ENCODE measurements at regions not wholly inside any gene's neighbourhood (a gene's known extent, or its start where the extent isn't known, plus 50 kb on each side); places are given as distances from the start of the nearest gene placed in this dataset.
"Not testable (repeated sequence)": the region's sequence is repeated elsewhere in the genome, so short reads cannot be mapped to it uniquely, and the experiment has no call there.

GRCh38 chr1:189139748-189140147 is 1337.9 kb downstream of the BRINP3 start:
- DNase-seq (ENCODE audit: missing footprints); ATAC-seq; intact Hi-C loops (cut with DNase I): not testable (repeated sequence)

DNA sequence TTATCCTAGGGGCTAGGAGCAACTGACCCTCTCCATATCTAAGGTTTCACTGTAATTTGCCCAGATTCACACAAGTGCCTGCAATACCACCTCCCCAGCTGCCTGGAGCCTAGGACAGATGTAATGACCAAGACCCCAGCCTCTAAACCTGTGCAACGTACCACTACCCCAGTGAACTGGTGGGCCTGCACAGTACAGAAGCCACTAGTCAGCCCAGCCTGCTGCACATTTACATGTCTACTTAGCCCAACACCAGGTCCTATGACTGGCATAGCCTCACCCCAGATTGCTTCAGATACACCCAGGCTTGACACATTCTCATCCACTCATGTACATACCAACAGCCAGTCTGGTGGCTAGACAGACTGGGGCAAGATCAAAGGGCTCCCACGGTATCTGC is 1336.6 kb downstream of the BRINP3 start:
- DNase-seq (ENCODE audit: missing footprints) (no peak), ATAC-seq (no peak)
- intact Hi-C loops (cut with DNase I): no loop called here

DNA sequence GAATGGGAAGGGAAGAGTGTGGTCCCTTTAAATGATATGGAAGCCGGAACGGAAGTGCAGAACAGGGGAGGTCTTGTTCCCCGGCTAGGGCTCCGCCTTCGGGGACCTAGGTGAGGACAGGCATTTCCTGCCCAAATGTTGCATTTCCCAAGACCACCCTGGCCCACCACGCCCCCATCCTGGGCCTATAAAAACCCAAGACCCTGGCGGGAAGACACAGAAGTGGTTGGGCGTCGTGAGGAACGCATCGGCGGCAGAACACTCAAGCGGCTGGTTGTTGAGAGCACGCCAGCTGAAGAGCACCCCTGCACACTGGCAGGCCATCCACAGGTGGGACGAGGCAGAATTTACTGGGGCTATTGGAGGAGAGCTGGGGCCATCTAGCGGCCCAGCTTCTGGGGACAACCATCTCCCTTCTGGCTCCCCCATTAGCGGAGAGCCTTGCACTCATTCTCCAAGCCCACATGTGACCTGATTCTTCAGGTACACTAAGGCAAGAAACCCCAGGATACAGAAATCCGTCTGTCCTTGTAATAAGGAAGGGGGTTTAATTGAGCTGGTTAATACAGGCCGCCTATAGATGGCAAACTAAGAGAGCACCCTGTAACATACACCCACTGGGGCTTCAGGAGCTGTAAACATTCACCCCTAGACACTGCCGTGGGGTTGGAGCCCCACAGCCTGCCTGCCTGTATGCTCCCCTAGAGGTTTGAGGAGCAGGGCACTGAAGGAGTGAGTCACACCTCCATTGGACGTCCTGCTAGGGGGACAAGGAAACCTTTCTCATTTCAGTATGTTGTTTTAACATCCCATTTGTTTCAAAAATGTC is 1327.9 kb downstream of the BRINP3 start:
- DNase-seq (ENCODE audit: missing footprints) (no peak), ATAC-seq (no peak)
- intact Hi-C loops (cut with DNase I): no loop called here

DNA sequence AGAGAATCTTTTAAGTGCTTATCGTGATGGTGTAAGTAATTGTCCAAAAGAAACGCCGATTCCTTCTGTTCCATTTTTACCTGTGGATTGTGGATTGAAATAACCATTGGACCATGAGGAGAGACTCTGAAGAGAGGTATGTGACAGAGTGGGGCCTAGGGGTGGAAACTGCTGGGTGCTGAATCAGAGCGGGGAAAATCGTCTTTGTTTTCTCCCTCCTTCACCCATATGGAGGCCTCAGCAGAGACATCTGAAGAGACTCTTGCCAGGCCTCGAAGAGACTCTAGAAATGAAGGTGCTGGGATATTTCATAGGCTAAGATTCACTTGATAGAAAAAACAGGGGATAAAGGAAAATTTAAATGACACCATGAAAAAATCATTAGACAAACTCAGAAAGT is 1327.0 kb downstream of the BRINP3 start:
- DNase-seq (ENCODE audit: missing footprints) (no peak), ATAC-seq (no peak)
- intact Hi-C loops (cut with DNase I): no loop called here

GRCh38 chr1:189151361-189151760 is 1326.3 kb downstream of the BRINP3 start:
- intact Hi-C loops (cut with DNase I): no loop called here
- DNase-seq (ENCODE audit: missing footprints) (no peak), ATAC-seq (no peak)

GRCh38 chr1:189152685-189153084 is 1325.0 kb downstream of the BRINP3 start:
- no peak for DNase-seq (ENCODE audit: missing footprints)
- intact Hi-C loops (cut with DNase I): no loop called here
- no peak for ATAC-seq

DNA sequence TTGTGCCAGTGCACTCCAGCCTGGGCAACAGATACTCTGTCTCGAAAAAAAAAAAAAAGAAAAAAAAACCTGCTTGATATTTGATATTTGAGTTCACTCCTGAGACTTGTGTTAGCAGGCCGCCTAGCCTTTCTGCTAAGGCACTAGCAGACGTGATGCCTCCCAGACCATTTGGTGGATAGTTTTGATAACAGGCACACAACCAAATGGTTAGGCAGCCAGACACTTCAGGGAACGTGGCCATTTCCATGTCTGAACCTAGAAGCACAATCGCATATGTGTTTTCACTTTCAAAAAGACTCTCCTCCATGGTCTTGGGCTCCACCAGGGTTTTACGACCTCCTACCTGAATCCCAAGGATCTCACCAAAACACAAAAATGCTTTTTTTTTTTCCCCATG is 1319.5 kb downstream of the BRINP3 start:
- ATAC-seq (no peak), DNase-seq (ENCODE audit: missing footprints) (no peak)
- intact Hi-C loops (cut with DNase I): no loop called here

DNA sequence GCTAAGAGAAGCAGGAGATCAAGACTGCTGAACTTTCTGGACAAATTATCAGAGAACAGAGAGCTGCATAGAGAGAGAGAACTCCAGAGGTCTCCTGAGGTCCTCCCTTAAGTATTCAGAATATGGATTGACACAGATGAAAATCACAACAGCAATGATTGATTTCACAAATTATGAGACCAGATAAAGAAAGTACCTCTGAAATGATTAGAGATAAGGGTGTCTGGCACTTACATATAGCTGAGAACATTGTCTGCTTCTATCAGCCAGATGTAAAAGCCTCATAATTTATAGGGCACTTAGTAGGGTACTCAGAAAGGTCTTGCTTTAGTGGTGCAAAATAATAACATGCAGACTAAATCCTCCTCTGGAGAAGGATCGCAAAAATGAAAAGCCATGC is 1301.8 kb downstream of the BRINP3 start:
- intact Hi-C loops (cut with DNase I): no loop called here
- DNase-seq (ENCODE audit: missing footprints): no peak
- ATAC-seq: no peak

DNA sequence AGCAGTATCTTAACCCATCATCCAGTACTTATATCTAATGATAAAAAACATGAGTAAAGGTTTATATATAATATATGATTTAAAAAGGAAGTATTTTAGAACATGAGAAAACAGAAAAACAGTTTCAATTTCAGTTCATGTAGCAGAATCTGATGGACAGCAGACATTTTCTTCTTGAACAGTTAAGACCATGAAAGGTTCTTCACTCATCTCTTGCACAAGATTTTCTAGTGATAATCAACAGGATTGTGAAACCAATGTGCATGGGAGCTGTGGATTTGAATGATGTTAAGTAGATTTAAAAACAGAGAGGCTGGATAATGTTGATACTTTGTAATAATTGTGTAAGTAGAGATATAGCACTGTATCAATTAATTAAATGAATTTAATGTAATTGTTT is 1297.6 kb downstream of the BRINP3 start:
- no peak for ATAC-seq
- DNase-seq (ENCODE audit: missing footprints): no peak
- intact Hi-C loops (cut with DNase I): no loop called here

GRCh38 chr1:189185097-189185496 is 1292.6 kb downstream of the BRINP3 start:
- ATAC-seq (no peak), DNase-seq (ENCODE audit: missing footprints) (no peak)
- intact Hi-C loops (cut with DNase I): no loop called here

DNA sequence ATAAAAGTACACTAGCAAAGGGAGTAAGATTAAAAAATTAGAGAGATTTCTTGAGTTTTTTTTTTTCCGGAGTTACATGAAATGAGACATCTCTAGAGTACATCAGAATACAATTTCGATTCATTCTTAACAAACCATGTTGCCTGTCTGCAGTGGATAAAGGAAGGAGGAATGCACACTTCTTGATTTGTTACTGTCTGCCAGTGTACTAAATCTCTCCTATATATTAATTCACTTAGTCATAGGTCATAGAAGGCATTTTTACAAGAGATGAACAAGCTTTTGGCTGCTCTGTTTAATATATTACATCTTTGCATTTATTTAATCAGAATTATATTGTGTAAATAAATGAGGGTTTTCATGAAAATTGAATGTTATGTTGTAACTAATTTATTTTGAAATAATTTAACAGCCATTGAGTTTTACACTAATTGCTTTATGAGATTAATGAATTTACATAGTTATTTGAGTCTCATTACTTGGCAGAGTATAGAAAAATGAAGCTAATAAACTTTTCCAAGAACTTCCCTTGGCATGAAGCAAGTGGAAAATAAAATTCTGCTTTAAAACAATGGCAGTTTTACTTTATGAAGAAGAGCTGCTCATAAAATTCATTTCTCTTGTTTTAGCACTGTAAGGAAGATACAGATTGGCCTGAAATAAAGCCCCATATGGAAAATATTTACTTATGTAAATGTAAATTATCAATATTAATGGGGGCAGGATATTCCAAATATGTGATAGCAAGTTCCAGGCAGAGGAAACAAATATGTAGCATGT is 1284.7 kb downstream of the BRINP3 start:
- intact Hi-C loops (cut with DNase I): no loop called here
- no peak for ATAC-seq
- no peak for DNase-seq (ENCODE audit: missing footprints)

DNA sequence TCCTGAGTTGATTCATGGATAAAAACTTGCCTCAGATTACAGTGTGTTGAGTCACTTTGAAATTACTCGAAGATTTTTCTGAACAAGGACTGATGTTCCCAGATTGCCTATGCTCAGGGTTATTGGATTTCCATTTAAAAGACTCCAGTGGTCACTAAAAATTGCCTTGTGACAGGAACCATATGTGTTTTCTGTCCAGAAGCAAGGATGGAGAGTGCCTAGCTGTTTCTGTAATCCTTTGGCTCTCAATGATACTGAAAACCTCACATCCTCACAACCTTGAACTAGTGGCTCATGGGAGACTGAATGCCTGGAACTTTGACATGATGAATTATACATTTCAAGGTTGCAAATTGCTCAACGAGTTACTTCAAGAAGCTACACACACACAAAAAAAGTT is 1271.8 kb downstream of the BRINP3 start:
- ATAC-seq: no peak
- DNase-seq (ENCODE audit: missing footprints): no peak
- intact Hi-C loops (cut with DNase I): no loop called here

DNA sequence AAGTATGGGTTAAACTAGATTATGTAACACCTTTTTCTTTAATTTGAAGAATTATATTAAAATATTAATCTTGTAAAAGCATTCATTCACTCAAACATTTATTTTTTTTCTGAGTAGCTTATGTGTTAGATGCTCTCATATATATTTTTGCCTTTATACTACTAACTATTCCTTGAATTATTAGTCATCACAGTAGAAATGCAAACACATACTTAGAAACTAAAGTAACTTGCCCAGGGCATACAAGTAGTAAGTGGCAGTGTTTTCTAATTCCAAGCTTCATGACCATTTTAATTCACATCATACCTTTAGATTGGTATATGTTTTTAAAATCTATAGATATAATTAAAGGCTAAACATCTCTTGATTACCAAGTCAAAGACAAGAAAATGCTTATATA is 1271.0 kb downstream of the BRINP3 start:
- DNase-seq (ENCODE audit: missing footprints) (no peak), ATAC-seq (no peak)
- intact Hi-C loops (cut with DNase I): no loop called here

GRCh38 chr1:189211742-189212141 is 1265.9 kb downstream of the BRINP3 start:
- ATAC-seq: no peak
- intact Hi-C loops (cut with DNase I): no loop called here

DNA sequence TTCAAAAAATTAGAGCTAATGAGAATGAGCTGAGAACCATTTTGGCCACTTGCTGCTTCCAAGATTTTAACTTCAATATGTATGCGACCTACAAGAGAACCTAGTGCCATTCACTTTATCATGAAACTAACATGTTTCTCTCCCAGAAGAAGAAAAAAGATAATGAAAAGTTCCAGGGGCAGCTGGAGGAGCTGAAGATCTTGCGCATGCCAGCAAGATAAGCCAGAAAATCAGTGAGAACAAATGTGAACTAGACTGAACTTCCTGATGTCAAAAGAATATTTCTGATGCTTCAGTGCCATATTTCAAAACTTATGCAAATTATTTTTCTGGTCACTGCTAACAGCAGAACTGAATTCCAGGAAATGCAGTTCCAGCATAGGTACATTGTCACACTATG is 1265.1 kb downstream of the BRINP3 start:
- no peak for DNase-seq (ENCODE audit: missing footprints)
- ATAC-seq: no peak
- intact Hi-C loops (cut with DNase I): no loop called here

More at GRCh38 chr1:189211742-189212141, 1265.9 kb downstream of the BRINP3 start:
- no peak for DNase-seq (ENCODE audit: missing footprints)

- intact Hi-C loops (cut with DNase I): no loop called here
- ATAC-seq: no peak
- no peak for DNase-seq (ENCODE audit: missing footprints)
Observed at GRCh38 chr1:189216886-189217285, 1260.8 kb downstream of the BRINP3 start.

DNA sequence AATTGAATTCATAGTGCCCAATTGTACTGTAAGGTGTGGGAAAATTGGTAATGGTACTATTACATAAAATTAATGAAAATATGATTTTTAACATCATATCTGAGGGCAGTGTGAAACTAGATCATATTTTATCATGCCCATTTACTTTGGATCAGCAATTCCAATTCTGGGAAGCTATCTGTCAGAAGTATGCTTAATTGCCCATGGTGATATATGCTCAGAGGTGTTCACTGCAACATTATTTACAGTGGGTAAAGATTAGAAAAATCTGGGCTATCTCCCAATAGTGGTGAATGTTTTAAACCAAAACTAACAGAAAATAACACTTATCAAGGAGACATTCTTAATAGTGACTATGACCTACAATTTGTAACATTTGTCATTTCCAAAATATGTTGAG is 1260.0 kb downstream of the BRINP3 start:
- ATAC-seq (no peak), DNase-seq (ENCODE audit: missing footprints) (no peak)
- intact Hi-C loops (cut with DNase I): no loop called here

DNA sequence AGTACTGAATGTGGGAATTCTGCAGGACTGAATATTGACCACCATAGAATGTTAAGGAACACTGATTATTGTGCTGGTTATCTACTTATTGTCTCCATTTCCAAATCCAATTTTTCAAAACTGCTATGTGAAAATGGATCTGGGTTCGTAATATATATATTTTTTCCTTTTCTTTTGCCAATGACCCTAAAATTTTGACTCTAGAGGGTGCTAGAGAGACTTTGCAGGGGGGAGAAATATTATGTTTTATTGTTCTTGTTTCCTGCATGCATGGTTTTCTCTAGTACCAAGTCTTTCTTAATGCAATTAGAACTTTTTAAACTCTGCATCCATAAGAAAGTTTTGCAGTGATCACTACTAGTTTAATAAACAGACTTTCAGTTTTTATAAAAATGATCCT is 1256.9 kb downstream of the BRINP3 start:
- intact Hi-C loops (cut with DNase I): no loop called here
- DNase-seq (ENCODE audit: missing footprints): no peak
- ATAC-seq: no peak

DNA sequence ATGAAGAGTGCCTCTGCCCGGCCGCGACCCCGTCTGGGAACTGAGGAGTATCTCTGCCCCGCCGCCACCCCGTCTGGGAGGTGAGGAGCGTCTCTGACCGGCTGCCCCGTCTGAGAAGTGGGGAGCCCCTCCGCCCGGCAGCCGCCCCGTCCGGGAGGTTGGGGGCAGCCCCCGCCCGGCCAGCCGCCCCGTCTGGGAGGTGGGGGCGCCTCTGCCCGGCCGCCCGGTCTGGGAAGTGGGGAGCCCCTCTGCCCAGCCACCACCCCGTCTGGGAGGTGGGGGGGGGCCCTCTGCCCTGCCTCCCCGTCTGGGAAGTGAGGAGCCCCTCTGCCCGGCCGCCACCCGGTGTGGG is 1251.9 kb downstream of the BRINP3 start:
- ATAC-seq; DNase-seq (ENCODE audit: missing footprints); intact Hi-C loops (cut with DNase I): not testable (repeated sequence)

- no peak for DNase-seq (ENCODE audit: missing footprints)
- intact Hi-C loops (cut with DNase I): no loop called here
Observed at GRCh38 chr1:189226779-189227178, 1250.9 kb downstream of the BRINP3 start.

More at GRCh38 chr1:189226779-189227178, 1250.9 kb downstream of the BRINP3 start:
- no peak for ATAC-seq
